OCI-LY7 (cell line): ENCODE measurements at regions not wholly inside any gene's neighbourhood (a gene's known extent, or its start where the extent isn't known, plus 50 kb on each side); places are given as distances from the start of the nearest gene placed in this dataset.

Experiments
- EZH2phosphoT487 ChIP-seq: fragments of 200-600 bp; sonication (generic); IDR thresholded peaks from 2 replicates; pipeline ENCODE4 v1.6.1; 2018; ENCODE audit warnings: low read depth, borderline replicate concordance, mild to moderate bottlenecking, mixed run types, antibody characterized with exemption, low read length, moderate library complexity, mixed read lengths
- TF ChIP-seq, protein P1 (sequence below): fragments of 200-600 bp; sonication (generic); conservative IDR thresholded peaks from 2 replicates; pipeline ENCODE4 v1.5.1; 2014; ENCODE audit warnings: mild to moderate bottlenecking, antibody characterized with exemption, low read length, moderate library complexity, mixed read lengths

DNA sequence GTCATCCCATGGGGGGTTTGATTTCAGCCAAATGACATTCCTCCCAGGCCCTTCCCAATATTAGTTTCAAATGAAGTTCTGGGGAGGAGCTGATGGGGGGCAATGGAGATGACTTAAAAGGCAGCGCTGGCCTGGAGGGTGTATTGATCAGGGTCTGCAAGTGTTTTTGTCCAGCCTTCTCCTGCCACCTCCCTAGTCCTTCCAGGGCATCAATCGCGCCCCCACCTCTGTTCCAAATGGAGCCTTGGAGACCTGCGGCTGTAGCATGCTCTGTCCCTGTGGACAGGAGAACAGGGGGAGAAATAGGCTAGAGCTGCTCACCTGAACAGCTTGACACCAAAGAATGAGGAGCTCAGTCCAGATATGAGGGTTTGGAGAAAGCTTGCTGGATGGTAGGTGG lies 386.8 kb upstream of the PODXL start:
- TF ChIP-seq, protein P1, sequence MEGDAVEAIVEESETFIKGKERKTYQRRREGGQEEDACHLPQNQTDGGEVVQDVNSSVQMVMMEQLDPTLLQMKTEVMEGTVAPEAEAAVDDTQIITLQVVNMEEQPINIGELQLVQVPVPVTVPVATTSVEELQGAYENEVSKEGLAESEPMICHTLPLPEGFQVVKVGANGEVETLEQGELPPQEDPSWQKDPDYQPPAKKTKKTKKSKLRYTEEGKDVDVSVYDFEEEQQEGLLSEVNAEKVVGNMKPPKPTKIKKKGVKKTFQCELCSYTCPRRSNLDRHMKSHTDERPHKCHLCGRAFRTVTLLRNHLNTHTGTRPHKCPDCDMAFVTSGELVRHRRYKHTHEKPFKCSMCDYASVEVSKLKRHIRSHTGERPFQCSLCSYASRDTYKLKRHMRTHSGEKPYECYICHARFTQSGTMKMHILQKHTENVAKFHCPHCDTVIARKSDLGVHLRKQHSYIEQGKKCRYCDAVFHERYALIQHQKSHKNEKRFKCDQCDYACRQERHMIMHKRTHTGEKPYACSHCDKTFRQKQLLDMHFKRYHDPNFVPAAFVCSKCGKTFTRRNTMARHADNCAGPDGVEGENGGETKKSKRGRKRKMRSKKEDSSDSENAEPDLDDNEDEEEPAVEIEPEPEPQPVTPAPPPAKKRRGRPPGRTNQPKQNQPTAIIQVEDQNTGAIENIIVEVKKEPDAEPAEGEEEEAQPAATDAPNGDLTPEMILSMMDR = no peak
- no peak for TF ChIP-seq EZH2phosphoT487
